GM21786 (cell line): ENCODE measurements at regions not wholly inside any gene's neighbourhood (a gene's known extent, or its start where the extent isn't known, plus 50 kb on each side); places are given as distances from the start of the nearest gene placed in this dataset.
"Not testable (repeated sequence)": the region's sequence is repeated elsewhere in the genome, so short reads cannot be mapped to it uniquely, and the experiment has no call there.

Experiments
- ATAC-seq: cut with Tn5 transposase; IDR thresholded peaks from one replicate; pipeline ENCODE4 v1.9.1; 2021; ENCODE audit not compliant: unreplicated experiment

- ATAC-seq = no peak
Measured at GRCh38 chr6:10343320-10343719, 71.6 kb downstream of the TFAP2A start.

GRCh38 chr6:10341605-10342004 is 73.3 kb downstream of the TFAP2A start:
- no peak for ATAC-seq

- no peak for ATAC-seq
Measured at GRCh38 chr6:10338151-10338550, 76.7 kb downstream of the TFAP2A start.

- not testable (repeated sequence) for ATAC-seq
Measured at GRCh38 chr6:10337376-10337775, 77.5 kb downstream of the TFAP2A start.

GRCh38 chr6:10332111-10332510 is 82.8 kb downstream of the TFAP2A start:
- ATAC-seq = no peak

GRCh38 chr6:10331334-10331968 is 83.4 kb downstream of the TFAP2A start:
- ATAC-seq = no peak

- no peak for ATAC-seq
Measured at GRCh38 chr6:10330515-10330914, 84.4 kb downstream of the TFAP2A start.

GRCh38 chr6:10323018-10323417 is 91.9 kb downstream of the TFAP2A start:
- ATAC-seq = no peak

GRCh38 chr6:10320291-10320690 is 94.6 kb downstream of the TFAP2A start:
- no peak for ATAC-seq

GRCh38 chr6:10316373-10316721 is 98.5 kb downstream of the TFAP2A start:
- no peak for ATAC-seq

GRCh38 chr6:10315658-10316372 is 99.1 kb downstream of the TFAP2A start:
- no peak for ATAC-seq

GRCh38 chr6:10315034-10315433 is 99.8 kb downstream of the TFAP2A start:
- ATAC-seq = no peak

GRCh38 chr6:10314163-10314955 is 100.5 kb downstream of the TFAP2A start:
- ATAC-seq = no peak

- ATAC-seq = no peak
Measured at GRCh38 chr6:10313799-10314162, 101.1 kb downstream of the TFAP2A start.

GRCh38 chr6:10312445-10312844 is 102.4 kb downstream of the TFAP2A start:
- ATAC-seq = no peak

- not testable (repeated sequence) for ATAC-seq
Measured at GRCh38 chr6:10311546-10312405, 103.1 kb downstream of the TFAP2A start.

GRCh38 chr6:10310826-10311225 is 104.0 kb downstream of the TFAP2A start:
- ATAC-seq = no peak

GRCh38 chr6:10310330-10310653 is 104.6 kb downstream of the TFAP2A start:
- no peak for ATAC-seq

GRCh38 chr6:10309457-10310329 is 105.2 kb downstream of the TFAP2A start:
- no peak for ATAC-seq

GRCh38 chr6:10307476-10307875 is 107.4 kb downstream of the TFAP2A start:
- no peak for ATAC-seq
